Endothelial cell of umbilical vein (primary cell): ENCODE measurements at regions not wholly inside any gene's neighbourhood (a gene's known extent, or its start where the extent isn't known, plus 50 kb on each side); places are given as distances from the start of the nearest gene placed in this dataset.

Experiments
- BruUV-seq: library from RNA; stranded (reverse); fragments of 400-500 nt; replicated peaks from 2 replicates; lab custom pipeline; 2021; lab: Mats Ljungman, UMichigan
- CTCF ChIA-PET: fragments of 300-600, 350-600 bp; sonication (Branson Sonifier 250); formaldehyde crosslinking; loops from one replicate; lab custom pipeline; 2021; ENCODE audit warnings: antibody characterized with exemption, inconsistent platforms; lab: Charles Lee
- POLR2A ChIA-PET: fragments of 300-600, 350-600 bp; sonication (Branson Sonifier 250); formaldehyde crosslinking; loops from one replicate; lab custom pipeline; 2021; ENCODE audit warnings: antibody characterized with exemption, inconsistent platforms; lab: Charles Lee
- DNase-seq: peaks from one replicate; pipeline ENCODE4 v3.0.0-alpha.2; 2011; ENCODE audit warnings: low read depth, low spot score
- FAIRE-seq: peaks from 2 replicates; lab custom pipeline; 2011; peaks lifted over from hg19 to GRCh38; lab: Jason Lieb, UNC
- H2AFZ ChIP-seq: 2 replicates; pipeline ENCODE4 v1.6.0; 2012; ENCODE audit warnings: low read depth, low read length, control low read depth, inconsistent platforms
- H3K27ac ChIP-seq: 2 replicates; pipeline ENCODE4 v1.5.1; 2011; ENCODE audit warnings: low read depth, mild to moderate bottlenecking, control low read depth, low read length, moderate library complexity; ENCODE audit not compliant: insufficient read depth
- H3K27me3 ChIP-seq, 2 experiments: 2 replicates each; pipeline versions ENCODE4 v1.6.0 to v1.6.1; 2011; ENCODE audit warnings: low read length in 2 of 2, mixed read lengths in 1 of 2; ENCODE audit not compliant: control insufficient read depth in 2 of 2, insufficient read depth in 2 of 2
- H3K36me3 ChIP-seq, 2 experiments: 2 replicates in 1 of 2; 3 replicates in 1 of 2; pipeline ENCODE4 v1.5.1; 2011; ENCODE audit warnings: low read length in 2 of 2, mild to moderate bottlenecking in 1 of 2, moderate library complexity in 1 of 2; ENCODE audit not compliant: control insufficient read depth in 2 of 2, insufficient read depth in 2 of 2; ENCODE audit errors: extremely low read depth in 1 of 2
- H3K4me1 ChIP-seq: 3 replicates; pipeline ENCODE4 v1.5.1; 2011; ENCODE audit warnings: mild to moderate bottlenecking, low read length; ENCODE audit not compliant: control insufficient read depth, insufficient read depth; ENCODE audit errors: extremely low read depth
- H3K4me2 ChIP-seq: 2 replicates; pipeline ENCODE4 v1.6.1; 2011; ENCODE audit warnings: low read length, control low read depth, mixed read lengths; ENCODE audit not compliant: insufficient read depth
- H3K4me3 ChIP-seq, 3 experiments: fragments of 200-600 bp in 1 of 3; sonication (generic), shearing (Covaris generic) in 1 of 3; replicated peaks in 1 of 3; 2 replicates each; pipeline ENCODE4 v1.5.1; 2011 to 2016; ENCODE audit warnings: control low read depth in 3 of 3, low read length in 3 of 3, mild to moderate bottlenecking in 2 of 3, inconsistent platforms in 1 of 3, low read depth in 1 of 3, moderate library complexity in 1 of 3; ENCODE audit not compliant: insufficient read depth in 1 of 3
- H3K79me2 ChIP-seq: 2 replicates; pipeline ENCODE4 v1.6.0; 2012; ENCODE audit warnings: low read length, inconsistent platforms; ENCODE audit not compliant: control insufficient read depth, insufficient read depth
- H3K9ac ChIP-seq: replicated peaks from 2 replicates; pipeline ENCODE3; 2011; ENCODE audit warnings: low read length, control low read depth; ENCODE audit not compliant: insufficient read depth; ENCODE audit errors: extremely low read depth
- H3K9me1 ChIP-seq: replicated peaks from 3 replicates; pipeline ENCODE4 v1.6.0; 2011; ENCODE audit warnings: mild to moderate bottlenecking, low read length; ENCODE audit not compliant: control insufficient read depth, insufficient read depth; ENCODE audit errors: extremely low read depth
- H3K9me3 ChIP-seq: replicated peaks from 2 replicates; pipeline ENCODE4 v1.5.1; 2012; ENCODE audit warnings: low read length, inconsistent platforms; ENCODE audit not compliant: control insufficient read depth, insufficient read depth
- H4K20me1 ChIP-seq: replicated peaks from 2 replicates; pipeline ENCODE3; 2011; ENCODE audit warnings: mild to moderate bottlenecking, low read length; ENCODE audit not compliant: control insufficient read depth, insufficient read depth; ENCODE audit errors: extremely low read depth
- CTCF ChIP-seq, 2 donors: IDR thresholded peaks; 1 replicate in 1 of 2; 2 replicates in 1 of 2; pipeline ENCODE4 v1.5.1; 2011; ENCODE audit warnings: low read length in 2 of 2, mild to moderate bottlenecking in 2 of 2, moderate library complexity in 2 of 2, control low read depth in 1 of 2, inconsistent platforms in 1 of 2, low read depth in 1 of 2; ENCODE audit not compliant: insufficient read depth in 1 of 2; ENCODE audit errors: extremely low read depth in 1 of 2
- EZH2 ChIP-seq: IDR thresholded peaks from 2 replicates; pipeline ENCODE4 v1.6.1; 2012; ENCODE audit warnings: borderline replicate concordance, low read depth, mild to moderate bottlenecking, moderate library complexity, low read length, inconsistent platforms; ENCODE audit not compliant: severe bottlenecking
- FOS ChIP-seq: IDR thresholded peaks from 2 replicates; pipeline ENCODE4 v1.6.1; 2011; ENCODE audit warnings: mild to moderate bottlenecking, low read length, moderate library complexity, borderline replicate concordance; ENCODE audit not compliant: insufficient read depth
- GATA2 ChIP-seq: IDR thresholded peaks from 2 replicates; pipeline ENCODE4 v1.7.0; 2011; ENCODE audit warnings: low read depth, mild to moderate bottlenecking, moderate library complexity, mixed read lengths, low read length; ENCODE audit not compliant: insufficient read length, insufficient read depth
- JUN ChIP-seq: IDR thresholded peaks from 2 replicates; pipeline ENCODE4 v1.6.1; 2011; ENCODE audit warnings: borderline replicate concordance, low read depth; ENCODE audit not compliant: insufficient read length, insufficient read depth
- MAX ChIP-seq: IDR thresholded peaks from 2 replicates; pipeline ENCODE4 v1.6.1; 2011; ENCODE audit not compliant: insufficient read depth, insufficient read length
- MYC ChIP-seq: IDR thresholded peaks from one replicate; pipeline ENCODE4 v1.6.1; 2011; ENCODE audit warnings: mild to moderate bottlenecking, low read depth, low read length
- POLR2A ChIP-seq: IDR thresholded peaks from 2 replicates; pipeline ENCODE4 v1.6.1; 2012; ENCODE audit warnings: low read depth, mild to moderate bottlenecking, control low read depth, low read length
- POLR2AphosphoS5 ChIP-seq: IDR thresholded peaks from 2 replicates; pipeline ENCODE4 v1.6.1; 2012; ENCODE audit warnings: low read depth, mild to moderate bottlenecking, control low read depth, low read length, moderate library complexity; ENCODE audit not compliant: insufficient read depth
- dilution Hi-C: fragments of 300-500 bp; cut with MboI; formaldehyde crosslinking; loops from one replicate; pipeline ENCODE4 v1.15.0; 2019; ENCODE audit warnings: low sequenced_read_pairs; ENCODE audit not compliant: extremely low pct_ligation_motif_present
- intact Hi-C: fragments of 100-400 bp; cut with micrococcal nuclease; formaldehyde crosslinking; loops from one replicate; pipeline ENCODE4 v1.10.0; 2022

GRCh38 chr15:69973102-69973714 lies 124.5 kb downstream of the TLE3 start:
- H3K9ac ChIP-seq: no peak overlapping the region
- CTCF ChIA-PET: no interaction called here
- no TSS peak for BruUV-seq
- H3K4me2 ChIP-seq: no peak overlapping the region
- POLR2A ChIA-PET: no interaction called here
- H4K20me1 ChIP-seq: no peaks in the 10 kb centered on the region
- dilution Hi-C loops: no loop called here
- FAIRE-seq (no peak), DNase-seq (no peak)
- H3K79me2 ChIP-seq: no peaks in the 10 kb centered on the region
- H3K27me3 ChIP-seq: no peaks in the 10 kb centered on the region
- TF ChIP-seq FOS (peak; percentile 61), POLR2A (no peak)
- no peak overlapping the region for H3K4me3 ChIP-seq
- H2AFZ ChIP-seq: no peak overlapping the region
- no peak overlapping the region for H3K27ac ChIP-seq
- H3K36me3 ChIP-seq: no peaks in the 10 kb centered on the region
- no peaks in the 10 kb centered on the region for H3K9me1 ChIP-seq
- no peaks in the 10 kb centered on the region for H3K9me3 ChIP-seq
- H3K4me1 ChIP-seq: no peaks in the 10 kb centered on the region
- intact Hi-C loops: no loop called here

GRCh38 chr15:69973880-69974279 lies 123.8 kb downstream of the TLE3 start:
- BruUV-seq: no TSS peak
- no peak overlapping the region for H3K27ac ChIP-seq
- no peaks in the 10 kb centered on the region for H3K9me1 ChIP-seq
- no peaks in the 10 kb centered on the region for H3K36me3 ChIP-seq
- H3K4me3 ChIP-seq: no peak overlapping the region
- H3K4me1 ChIP-seq: no peaks in the 10 kb centered on the region
- ChIA-PET CTCF (interaction anchor here (1.2 kb wide), 1 partner anchor 493 kb away, joined by 3 read pairs; no protein-coding TSS in a partner anchor), POLR2A (no interaction called here)
- no peak for DNase-seq
- dilution Hi-C loops: no loop called here
- no peak for TF ChIP-seq CTCF (IDR thresholded peaks at IDR 0.05; ENCODE audit: extremely low read depth in 1 of 2, insufficient read depth in 1 of 2, low read depth in 1 of 2, low read length in 2 of 2)
- TF ChIP-seq MYC: no peak
- TF ChIP-seq GATA2: no peak
- no peak for TF ChIP-seq POLR2A
- TF ChIP-seq POLR2AphosphoS5: no peak
- TF ChIP-seq JUN: no peak
- no peak for TF ChIP-seq EZH2
- no peak for TF ChIP-seq MAX
- TF ChIP-seq FOS: no peak
- intact Hi-C loops: no loop called here
- H2AFZ ChIP-seq: no peak overlapping the region
- H3K9me3 ChIP-seq: no peaks in the 10 kb centered on the region
- no peak overlapping the region for H3K4me2 ChIP-seq
- no peaks in the 10 kb centered on the region for H3K79me2 ChIP-seq
- no peaks in the 10 kb centered on the region for H3K27me3 ChIP-seq
- no peaks in the 10 kb centered on the region for H4K20me1 ChIP-seq
- FAIRE-seq: no peak
- H3K9ac ChIP-seq: no peak overlapping the region
